GM19238 (cell line): ENCODE measurements at regions not wholly inside any gene's neighbourhood (a gene's known extent, or its start where the extent isn't known, plus 50 kb on each side); places are given as distances from the start of the nearest gene placed in this dataset.
"Not testable (repeated sequence)": the region's sequence is repeated elsewhere in the genome, so short reads cannot be mapped to it uniquely, and the experiment has no call there.

Experiments
- DNase-seq: peaks from one replicate; pipeline ENCODE4 v3.0.0; 2011; ENCODE audit warnings: low spot score; ENCODE audit not compliant: insufficient read length

GRCh38 chr21:13935396-13936032 is 275.2 kb downstream of the LIPI start:
- not testable (repeated sequence) for DNase-seq

DNA sequence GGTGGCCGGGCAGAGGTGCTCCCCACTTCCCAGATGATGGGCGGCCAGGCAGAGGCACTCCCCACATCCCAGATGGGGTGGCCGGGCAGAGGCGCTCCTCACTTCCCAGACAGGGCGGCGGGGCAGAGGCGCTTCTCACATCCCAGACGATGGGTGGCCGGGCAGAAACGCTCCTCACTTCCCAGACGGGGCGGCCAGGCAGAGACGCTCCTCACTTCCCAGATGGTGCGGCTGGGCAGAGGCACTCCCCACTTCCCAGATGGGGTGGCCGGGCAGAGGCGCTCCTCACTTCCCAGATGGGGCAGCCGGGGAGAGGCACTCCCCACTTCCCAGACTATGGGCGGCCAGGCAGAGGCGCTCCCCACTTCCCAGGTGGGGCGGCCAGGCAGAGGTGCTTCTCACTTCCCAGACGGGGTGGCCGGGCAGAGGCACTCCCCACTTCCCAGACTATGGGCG is 275.8 kb downstream of the LIPI start:
- DNase-seq: not testable (repeated sequence)

DNA sequence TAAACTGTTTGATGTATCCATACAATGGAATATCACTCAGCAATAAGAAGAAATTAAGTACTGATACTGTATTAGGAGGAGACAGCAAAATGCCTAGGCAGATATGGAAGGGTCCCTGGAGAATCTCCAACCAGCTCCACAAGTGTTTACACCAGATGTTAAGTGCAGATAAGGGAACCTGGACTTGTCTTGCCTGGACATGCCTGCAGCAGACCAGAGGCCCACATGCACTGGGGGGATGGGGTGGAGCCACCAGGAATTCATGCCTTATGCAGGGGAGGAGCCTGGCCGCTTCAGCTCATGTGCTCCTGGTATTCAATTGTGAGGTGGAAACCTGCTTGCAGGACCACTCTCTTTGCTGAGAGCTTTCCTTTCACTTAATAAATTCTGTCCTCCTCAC is 287.6 kb downstream of the LIPI start:
- not testable (repeated sequence) for DNase-seq

DNA sequence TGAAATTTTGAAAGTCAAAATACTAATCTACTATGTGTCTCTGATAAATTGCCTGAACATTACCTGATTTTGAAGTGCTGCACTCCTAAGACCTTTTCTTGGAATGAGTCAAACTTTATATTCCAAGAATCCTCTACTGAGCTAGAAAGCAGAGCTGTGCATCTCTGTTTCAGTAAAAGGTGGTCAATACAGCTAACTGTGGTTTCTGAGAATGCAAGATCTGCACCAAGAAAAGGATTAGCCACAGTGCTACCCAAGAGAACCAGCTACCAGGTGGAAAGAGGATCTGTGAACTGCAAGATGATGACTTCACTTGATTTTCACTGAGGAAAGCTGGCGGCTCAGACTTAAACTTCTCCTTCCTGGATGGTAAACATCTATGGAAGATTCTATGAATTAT is 289.3 kb downstream of the LIPI start:
- not testable (repeated sequence) for DNase-seq

- not testable (repeated sequence) for DNase-seq
Measured at GRCh38 chr21:13907385-13907784, 297.8 kb downstream of the POTED start.

GRCh38 chr21:13896596-13897247 is 287.1 kb downstream of the POTED start:
- DNase-seq: not testable (repeated sequence)

DNA sequence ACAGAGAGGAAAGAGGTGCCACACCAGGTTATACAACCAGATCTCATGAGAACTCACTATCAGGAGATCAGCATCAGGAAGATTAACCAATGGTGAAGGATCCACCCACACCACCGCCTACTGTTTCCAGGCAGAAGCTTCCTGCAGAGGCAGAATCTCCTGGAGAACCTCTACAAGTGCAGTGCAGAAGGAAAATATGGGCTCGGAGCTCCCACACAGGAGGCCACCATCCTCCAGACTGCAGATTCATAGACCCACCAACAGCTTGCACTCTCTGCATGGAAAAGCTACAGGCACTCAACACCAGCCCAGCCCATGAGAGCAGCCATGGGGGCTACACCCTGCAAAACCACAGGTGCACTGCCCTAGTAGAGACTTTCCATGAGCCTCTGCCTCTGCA is 284.0 kb downstream of the POTED start:
- not testable (repeated sequence) for DNase-seq

GRCh38 chr21:13893025-13893424 is 283.4 kb downstream of the POTED start:
- DNase-seq: not testable (repeated sequence)

DNA sequence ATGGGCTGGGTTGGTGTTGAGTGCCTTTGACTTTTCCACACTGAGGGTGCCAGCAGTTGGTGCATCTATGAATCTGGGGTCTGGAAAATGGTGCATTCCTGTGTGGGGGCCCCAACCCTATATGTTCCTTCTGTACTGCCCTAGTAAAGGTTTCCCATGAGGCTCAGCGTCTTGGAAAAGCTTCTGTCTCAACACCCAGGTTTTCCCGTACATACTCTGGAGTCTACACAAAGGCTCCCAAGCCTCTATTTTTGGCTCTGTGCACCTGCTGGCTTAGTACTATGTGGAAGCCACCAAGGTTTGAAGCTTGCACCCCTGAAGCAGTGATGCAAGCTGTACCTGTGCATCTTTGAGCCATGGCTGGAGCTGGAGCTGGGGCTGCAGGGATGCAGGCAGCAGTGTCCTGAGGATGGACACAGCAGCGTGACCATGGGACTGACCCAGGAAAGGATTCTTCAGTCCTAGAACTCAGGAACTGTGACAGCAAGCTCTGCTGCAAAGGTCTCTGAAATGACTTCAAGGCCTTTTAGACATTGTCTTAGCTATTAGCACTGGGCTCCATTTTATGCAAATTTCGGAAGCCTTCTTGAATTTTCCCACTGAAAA is 282.7 kb downstream of the POTED start:
- not testable (repeated sequence) for DNase-seq

DNA sequence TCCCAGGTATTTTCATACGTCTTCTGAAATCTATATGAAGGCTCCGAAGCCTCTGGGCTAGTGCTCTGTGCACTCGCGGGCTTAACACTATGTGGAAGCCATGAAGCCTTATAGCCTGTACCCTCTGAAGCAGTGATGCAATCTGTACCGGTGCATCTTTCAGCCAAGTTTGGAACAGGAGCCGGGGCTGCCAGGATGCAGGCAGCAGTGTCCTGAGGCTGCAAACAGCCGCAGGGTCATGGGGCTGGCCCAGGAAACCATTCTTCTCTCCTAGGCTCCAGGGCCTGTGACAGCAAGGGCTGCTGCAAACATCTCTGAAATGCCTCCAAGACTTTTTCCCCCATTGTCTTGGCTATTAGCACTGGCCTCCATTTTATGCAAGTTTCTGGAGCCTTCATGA is 279.6 kb downstream of the POTED start:
- DNase-seq: not testable (repeated sequence)

DNA sequence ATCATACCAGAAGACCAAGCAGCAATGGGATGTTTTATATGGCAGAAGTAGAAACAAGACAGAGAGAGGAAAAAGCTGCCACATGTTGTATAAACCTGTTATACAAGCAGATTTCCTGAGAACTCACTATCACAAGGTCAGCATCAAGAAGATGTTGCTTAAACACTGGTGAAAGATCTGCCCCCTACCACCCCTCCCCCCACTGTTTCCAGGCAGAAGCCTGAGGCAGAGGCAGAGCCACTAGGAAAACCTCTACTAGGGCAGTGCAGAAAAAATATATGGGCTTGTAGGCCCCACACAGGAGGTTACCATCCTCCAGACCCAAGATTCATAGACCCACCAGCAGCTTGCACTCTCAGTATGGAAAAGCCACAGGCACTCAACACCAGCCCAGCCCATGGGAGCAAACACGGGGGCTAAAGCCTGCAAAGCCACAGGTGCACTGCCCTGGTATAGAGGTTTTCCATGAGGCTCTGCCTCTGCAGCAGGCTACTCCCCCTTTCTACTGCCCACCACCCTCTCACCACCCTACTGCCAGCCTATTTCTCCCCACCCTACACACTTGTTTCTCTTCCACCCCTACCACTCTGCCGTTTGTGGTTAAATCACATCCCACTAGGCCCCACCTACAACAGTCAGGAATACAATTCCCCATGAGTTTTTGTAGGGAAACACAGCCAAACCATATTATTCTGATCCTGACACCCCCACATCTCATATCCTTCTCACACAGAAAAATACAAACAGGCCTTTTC is 274.2 kb downstream of the POTED start:
- not testable (repeated sequence) for DNase-seq

GRCh38 chr21:13877503-13877902 is 267.9 kb downstream of the POTED start:
- DNase-seq: not testable (repeated sequence)

DNA sequence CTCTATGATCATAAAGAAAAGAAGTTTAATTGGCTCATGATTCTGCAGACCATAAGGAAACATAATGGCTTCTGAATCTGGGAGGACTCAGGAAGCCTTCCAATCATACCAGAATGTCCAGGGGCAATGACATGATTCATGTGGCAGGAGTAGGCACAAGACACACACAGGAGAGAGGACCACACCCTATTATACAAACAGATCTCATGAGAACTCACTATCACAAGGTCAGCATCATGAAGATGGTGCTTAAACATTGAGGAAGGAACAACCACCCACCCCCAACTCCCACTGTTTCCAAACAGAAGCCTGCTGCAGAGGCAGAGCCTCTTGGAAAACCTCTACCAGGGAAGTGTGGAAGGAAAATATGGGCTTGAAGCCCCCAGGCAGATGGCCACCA is 267.4 kb downstream of the POTED start:
- DNase-seq: not testable (repeated sequence)

DNA sequence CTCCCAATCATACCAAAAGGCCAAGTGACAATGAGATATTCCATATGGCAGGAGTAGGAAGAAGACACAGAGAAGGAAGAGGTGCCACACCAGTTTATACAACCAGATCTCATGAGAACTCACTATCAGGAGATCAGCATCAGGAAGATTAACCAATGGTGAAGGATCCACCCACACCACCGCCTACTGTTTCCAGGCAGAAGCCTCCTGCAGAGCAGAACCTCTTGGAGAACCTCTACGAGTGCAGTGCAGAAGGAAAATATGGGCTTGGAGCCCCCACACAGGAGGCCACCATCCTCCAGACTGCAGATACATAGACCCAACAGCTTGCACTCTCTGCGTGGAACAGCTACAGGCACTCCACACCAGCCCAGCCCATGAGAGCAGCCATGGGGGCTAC is 264.4 kb downstream of the POTED start:
- DNase-seq: not testable (repeated sequence)

- DNase-seq: no peak
Measured at GRCh38 chr21:13854638-13855037, 245.1 kb downstream of the POTED start.

DNA sequence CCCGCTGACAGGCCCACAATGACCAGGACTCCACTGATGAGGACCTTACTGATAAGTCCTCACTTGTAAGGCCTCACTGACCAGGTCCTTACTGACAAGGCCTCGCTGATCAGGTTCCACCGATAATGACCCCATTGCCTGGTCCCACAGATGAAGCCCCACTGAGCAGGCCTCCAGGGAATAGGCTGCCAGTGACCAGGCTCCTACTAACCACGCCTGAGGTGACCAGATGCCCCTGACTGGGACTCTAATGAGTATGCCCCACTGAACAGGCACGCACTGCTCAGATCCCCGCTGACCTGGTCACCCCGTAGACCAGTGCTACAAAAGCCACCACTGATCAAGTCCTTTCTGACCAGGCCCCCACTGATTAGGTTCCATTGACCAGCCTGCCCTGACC is 241.2 kb downstream of the POTED start:
- not testable (repeated sequence) for DNase-seq

GRCh38 chr21:13849489-13849888 is 239.9 kb downstream of the POTED start:
- DNase-seq: not testable (repeated sequence)

- not testable (repeated sequence) for DNase-seq
Measured at GRCh38 chr21:13846718-13847117, 237.1 kb downstream of the POTED start.

DNA sequence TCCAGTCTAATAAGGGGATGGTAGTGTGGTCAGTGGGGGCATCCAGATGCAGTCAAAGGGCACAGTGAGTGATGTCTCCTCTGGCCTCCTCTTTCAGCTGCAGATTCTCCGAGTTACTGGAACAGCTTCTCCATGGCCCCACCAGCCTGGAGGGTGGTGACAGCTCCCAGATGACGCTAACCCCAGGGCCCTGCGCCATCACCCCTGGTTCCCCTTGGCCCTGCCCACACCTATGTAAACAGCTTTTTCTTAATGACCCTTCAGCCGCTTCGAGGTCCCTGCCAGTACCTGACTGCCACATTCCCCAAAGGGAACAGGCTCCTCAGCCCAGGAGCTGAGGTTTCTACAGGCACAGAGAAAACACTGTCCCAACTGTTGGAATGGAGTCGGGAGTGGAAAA is 235.0 kb downstream of the POTED start:
- DNase-seq: not testable (repeated sequence)

- DNase-seq: not testable (repeated sequence)
Measured at GRCh38 chr21:13843081-13843480, 233.5 kb downstream of the POTED start.

- not testable (repeated sequence) for DNase-seq
Measured at GRCh38 chr21:13827666-13828065, 218.1 kb downstream of the POTED start.

DNA sequence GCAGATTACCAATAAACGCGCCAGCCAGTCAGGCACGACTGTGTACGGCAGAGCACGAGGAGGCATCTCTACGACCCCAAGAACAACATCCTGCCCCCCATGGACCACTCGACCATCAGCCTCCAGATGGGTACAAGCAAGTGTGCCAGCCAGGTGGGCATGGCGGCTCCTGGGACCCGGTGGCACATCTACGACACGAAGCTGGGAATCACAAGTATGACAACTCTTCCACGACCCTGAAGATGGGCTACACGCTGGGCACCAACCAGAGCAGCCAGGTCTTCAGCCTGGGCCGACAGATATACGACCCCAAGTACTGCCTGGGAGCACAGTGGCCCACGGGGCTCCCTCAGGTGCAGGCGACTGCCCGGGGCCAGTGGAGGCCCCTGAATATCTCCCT is 217.6 kb downstream of the POTED start:
- DNase-seq: no peak
